Colon (tissue), 2 donors: ENCODE measurements at regions not wholly inside any gene's neighbourhood (a gene's known extent, or its start where the extent isn't known, plus 50 kb on each side); places are given as distances from the start of the nearest gene placed in this dataset.

ENCODE experiments used
- FAIRE-seq: peaks from 2 replicates; lab custom pipeline; 2012; peaks lifted over from hg19 to GRCh38; lab: Jason Lieb, UNC
- donor health status: control.
- donor health status: control.

DNA sequence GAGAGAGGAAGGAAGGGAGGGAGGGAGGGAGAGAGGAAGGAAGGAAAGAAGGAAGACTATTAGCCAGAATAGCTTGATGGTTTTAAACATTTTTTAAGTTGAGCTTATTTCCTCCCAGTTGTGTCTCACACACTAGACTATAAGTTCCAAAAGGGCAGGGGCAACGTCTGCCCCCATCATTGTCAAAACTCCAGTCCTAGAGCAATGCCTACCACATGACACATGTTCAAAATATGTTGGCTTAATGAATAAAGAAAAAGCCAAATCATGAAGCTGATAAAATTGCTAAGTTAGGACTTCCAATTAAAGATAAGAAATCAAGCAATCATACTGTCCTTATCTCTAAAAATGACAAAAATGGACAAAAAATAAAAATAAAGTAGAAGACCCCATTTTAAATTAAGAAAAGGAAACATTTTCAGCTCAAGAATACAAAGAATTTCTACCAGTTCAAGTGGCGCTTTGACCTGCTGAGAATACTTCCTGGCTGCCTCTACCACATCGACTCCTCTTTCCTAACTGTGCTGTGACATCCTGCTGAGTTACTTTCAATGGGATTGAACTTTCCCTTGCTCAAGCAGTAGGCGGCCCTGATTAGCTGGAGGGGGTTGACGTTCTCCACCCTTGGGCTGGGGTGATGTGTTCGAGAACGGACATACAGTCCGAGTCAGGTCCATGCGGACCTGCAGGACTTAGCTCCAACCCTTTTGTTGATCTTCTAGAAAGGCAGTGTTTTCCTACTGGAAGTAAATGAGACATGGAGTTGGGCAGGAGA, 283.9 kb upstream of the FOXQ1 start:
- FAIRE-seq: no peak

DNA sequence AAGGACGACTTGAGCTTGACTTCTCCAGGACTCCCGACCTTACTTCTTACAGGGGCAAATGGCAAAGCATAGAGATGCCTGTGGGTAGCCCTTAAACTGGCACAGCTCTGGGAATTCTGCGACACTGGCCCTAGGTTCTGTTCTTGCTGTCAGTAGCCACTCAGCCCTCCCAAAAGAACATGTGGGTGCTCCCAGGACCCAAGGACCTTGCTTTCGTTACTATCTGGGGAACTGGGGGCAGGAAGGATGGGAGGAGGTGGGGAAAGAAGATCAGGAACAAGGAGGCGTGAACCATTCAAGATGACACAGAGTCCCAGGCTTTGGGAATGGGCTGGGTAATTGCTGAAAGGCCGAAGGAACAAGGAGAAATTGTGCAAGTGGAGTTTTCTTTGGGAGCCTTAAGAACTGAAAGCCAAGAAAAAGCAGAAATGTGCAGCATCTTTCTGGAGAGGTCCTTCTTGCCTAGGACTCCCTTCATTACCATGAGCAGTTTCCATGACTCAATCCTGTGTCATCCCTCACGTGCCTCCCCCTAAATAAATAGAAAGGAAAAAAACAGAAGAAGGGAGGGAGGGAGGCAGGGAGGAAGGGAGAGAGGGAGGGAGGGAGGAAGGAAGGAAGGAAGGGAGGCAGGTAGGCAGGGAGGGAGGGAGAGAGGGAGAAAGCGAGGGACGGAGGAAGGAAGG, 284.6 kb upstream of the FOXQ1 start:
- FAIRE-seq: no peak

DNA sequence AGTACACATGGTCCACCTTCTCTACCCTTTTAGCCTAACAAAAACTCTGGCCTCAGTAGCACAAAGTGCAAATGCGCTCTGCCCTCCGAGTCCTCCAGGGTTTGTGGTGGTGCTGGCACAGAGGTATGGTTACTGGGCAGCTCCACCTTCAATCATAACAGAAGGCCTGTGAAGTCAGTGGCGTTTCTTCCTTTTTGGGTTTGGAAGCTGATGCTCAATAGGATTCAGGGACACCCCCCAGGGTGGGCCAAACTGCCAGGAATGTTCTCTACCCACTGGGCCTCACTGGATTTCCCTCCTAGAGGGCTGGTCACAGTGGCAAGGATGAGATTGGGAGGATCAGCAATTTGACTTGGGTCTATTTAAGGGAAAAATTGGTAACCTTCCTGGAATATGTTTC, 286.1 kb upstream of the FOXQ1 start:
- no peak for FAIRE-seq

DNA sequence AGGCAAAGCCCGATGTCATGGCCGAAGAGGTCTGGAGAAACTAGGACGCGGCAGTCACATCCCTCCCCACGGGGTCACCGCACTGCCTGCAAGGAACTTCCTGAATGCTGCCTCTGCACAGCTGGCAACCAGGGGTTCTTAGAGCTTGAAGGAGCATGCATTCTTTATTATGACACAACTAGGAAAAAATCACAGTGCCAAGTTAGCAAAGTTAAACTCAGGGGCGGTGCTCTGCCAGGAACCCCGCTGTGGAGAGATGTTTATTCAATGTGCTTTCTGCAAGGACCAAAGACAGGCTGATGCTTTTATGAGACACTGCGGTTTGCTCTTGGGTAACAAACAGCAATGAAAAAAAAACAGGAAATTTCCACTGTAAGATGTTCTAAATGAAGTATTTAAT, 287.3 kb upstream of the FOXQ1 start:
- no peak for FAIRE-seq

DNA sequence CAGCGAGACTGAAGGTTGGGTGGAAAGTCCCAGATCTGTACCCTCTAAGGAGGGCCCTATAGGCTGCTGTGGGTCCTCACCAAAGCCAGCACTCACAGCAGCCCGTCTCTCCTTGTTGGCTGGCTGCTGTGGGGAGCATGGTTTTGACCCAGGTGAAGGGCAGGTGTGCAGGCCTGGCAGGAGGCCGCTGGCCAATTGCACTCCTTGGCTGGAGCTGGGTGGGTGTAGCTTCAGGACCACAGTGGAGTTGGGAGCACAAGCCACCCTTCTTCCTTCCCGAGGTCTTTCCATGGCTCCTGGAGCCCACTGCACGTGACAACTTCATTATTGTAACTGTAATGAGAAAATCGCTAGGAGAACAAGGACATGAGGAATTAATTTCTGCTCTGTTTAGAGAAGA, 287.7 kb upstream of the FOXQ1 start:
- FAIRE-seq: no peak

DNA sequence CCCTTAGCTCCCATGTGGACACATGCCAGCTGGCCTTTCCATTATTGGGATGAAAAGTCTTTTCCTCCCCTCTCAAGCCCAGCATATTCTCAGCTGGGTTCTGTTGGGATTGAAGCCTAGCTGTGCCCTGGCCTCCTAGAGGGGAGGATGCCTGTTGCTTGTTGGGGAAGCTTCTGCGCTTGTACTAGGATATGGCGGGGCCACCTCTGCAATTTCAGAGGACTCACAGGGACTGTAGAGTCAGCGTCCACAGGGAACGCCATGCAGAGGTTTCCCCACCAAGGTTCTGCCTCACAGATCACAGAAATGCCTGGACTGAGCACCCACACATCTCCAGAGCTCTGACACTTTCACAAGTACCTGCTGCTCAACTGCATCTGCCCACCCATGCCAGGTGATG, 288.7 kb upstream of the FOXQ1 start:
- FAIRE-seq: no peak

DNA sequence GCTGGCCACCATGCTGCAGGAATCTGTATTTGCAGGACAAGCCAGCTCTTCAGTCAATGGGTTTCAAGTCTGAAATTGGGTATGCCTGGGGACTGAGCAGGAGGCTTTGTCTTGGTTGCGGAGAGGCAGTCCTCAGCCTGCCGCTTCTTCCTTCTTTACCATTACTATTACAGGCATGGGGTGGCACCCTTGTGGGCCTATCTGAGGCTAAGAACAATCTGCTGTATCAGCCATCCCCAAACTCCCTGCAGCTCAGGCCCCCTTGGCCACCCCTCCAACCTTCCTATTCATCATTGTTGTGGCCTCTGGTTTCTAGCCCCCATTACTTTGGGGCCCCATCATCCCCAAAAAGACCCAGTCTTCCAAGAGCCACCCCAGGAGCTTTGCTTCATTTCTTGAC, 289.2 kb upstream of the FOXQ1 start:
- FAIRE-seq: no peak

DNA sequence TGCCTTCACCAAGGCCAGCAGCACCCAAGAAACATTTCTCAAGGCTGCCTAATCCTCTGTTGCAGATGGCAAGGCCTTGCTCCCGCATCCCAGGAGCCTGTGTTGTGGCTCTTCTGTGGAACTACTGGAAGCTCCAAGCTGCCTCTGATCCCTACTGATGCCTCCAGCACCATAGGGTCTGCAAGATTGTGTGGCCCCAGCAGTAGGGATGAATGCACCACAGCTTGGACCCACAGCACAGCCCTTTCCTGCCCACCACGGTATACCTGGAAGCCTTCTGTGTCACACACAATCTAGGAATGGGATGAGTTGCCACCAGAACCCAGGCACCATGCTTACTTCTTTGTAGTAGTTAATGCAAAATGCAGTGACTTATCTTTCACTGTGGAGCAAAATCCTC, 291.1 kb upstream of the FOXQ1 start:
- no peak for FAIRE-seq

DNA sequence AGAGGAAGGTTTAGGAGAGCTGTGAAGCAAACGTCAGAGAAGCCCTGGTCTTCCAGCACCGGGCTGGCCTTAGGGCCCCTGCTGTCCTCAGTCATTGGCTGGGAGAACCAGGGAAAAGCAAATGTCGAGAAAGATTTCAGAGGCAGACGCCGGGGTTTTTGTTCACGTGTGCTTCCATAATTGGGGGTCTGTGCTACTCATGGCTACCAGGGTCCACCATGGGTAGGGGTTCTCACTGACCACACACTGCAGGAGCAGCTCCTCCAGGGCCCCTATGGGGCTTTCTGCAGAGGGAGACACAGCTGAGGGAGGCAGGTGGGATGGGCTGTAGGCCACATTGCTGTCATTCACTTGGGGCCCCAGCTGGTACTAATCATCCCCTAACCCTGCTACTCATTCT, 291.8 kb upstream of the FOXQ1 start:
- no peak for FAIRE-seq

DNA sequence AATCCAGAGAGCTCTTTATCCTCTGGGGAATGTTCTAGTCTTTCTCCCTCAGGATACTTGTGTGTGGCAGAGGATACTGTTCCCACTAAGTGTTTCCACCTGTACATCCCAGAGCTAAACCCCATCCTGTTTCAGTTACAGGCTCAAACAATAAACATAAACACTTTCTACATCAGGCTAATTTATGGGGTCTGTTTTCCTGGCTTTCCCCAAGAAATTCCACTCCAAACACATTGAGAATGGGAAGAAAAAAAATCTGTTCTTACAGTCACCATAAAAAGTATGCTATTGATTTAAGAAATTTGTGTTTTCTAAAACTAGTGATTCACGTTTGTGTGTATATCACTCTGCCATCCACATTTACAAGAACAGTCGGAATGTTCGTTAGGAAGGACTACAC, 293.9 kb upstream of the FOXQ1 start:
- no peak for FAIRE-seq

DNA sequence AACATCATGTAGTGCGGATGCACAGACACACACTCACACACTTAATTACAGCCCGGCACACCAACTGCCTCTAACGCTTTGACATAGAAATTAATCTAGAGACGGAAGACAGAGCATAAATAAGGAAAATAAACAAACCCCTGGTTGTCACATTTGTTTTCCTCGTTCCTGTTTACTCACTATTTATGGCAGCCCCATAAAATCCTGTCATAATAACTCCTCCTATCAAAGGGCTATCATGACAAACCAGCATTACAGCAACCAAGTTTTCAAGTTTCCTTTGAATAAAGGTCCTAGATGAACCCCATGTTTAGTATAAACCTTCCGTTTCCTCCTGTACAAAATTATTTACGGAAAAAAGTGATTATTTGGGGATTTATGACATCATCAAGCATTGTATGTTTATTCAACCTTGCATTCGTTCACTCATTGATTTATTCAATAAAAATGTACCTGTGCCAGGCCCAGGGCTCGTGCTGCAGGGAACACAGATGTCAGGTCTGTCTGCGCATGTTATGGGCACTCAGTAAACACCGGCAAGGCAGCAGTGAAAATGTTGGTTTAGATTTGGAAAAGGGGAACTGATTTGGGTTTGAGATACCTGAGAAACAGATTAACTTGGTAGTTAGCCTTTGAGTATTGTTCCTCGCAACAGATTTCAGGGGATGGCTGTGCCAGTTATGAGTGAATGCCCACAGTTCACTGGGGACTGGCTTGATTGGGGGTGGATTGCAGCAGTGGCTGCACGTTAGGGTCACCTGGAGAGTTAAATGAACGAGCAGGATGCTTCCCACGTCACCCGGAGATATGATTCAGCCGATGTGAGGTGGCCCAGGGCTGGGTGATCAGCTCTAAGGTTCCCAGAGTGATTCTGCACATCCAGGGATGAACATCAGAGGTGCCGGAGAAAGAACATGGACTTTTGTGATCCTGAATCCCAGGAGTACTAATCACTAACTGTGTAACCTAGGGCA, 295.3 kb upstream of the FOXQ1 start:
- FAIRE-seq: no peak

DNA sequence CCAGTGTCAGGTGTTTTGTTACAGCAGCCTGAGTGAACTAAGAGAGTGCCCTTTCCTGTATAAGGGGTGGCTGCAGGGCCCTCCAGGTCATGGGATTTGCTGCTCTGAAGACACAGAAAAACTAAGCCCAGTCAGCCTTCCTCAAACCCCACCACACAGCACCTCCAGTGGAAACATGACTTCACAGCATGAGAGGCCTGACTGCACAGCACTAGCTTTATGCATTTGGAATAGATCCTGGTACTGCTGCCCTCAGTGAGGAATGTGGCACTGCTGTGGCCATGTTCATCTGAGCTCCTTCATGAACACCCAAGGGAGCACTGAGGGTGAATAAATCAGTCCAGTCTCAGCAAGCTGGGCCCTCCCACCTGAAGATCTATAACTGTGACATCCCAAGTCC, 296.1 kb upstream of the FOXQ1 start:
- FAIRE-seq: no peak

DNA sequence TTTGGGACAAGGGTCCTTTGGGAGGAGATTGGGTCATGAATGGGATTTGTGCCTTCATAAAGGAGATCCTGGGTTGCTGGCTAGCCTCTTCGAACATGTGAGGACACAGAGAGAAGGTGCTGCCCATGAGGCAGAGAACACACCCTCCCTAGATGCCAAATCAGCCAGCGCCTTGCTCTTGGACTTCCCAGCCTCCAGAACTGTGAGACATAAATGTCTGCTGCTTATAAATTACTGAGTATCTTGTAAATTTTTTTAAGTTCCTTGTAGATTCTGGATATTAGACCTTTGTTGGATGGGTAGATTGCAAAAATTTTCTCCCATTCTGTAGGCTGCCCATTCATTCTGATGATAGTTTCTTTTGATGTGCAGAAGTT, 297.5 kb upstream of the FOXQ1 start:
- FAIRE-seq: no peak

DNA sequence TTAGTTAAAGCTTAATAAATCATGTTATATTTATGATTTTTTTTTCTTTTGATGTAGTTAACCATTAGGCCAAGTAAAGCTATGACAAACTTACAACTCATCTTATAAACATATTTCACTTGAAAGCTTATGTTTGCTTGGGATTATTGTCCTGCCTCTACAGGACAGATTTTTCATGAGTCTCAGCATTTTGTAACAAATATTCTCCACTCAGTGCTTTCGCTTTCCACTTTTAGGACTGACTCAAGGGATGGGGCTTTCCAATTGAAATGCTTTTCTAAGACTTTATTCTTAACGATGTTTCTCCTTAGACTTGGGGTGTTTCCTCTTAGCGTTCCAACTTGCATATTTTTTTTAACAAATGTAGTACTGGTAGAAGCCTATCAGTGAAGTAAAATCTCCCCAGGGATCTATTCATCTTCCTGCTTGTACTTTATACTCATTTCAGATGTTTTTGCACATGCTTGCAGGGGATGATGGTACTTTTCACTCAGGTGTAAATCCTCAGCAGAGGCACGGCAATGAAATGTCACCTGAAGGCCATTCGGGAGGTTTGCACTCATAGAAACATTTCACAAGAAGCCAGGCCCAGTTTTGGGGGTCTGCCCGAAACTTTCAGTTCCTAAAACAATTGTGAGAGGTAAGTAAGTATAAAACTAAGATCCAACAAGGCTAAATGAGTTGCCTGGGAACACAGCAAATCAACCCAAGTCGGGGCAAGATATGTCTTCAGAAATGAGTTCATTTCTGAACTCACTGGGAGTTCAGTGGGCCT, 298.1 kb upstream of the FOXQ1 start:
- no peak for FAIRE-seq

DNA sequence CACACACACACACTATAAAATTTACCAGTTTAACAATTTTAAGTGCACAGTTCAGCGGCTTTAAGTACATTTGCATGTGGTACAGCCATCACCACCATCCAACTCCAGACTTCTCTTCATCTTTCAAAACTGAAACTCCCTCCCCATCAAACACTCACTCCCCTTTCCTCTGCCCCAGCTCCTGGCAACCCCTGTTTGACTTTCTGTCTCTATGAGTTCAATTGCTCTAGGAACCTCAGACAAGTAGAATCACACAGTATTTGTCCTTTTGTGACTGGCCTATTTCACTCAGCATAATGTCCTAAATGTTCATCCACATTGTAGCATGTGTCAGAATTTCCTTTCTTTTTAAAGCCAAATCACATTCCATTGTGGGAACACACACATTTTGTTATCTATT, 302.8 kb upstream of the FOXQ1 start:
- FAIRE-seq: no peak

DNA sequence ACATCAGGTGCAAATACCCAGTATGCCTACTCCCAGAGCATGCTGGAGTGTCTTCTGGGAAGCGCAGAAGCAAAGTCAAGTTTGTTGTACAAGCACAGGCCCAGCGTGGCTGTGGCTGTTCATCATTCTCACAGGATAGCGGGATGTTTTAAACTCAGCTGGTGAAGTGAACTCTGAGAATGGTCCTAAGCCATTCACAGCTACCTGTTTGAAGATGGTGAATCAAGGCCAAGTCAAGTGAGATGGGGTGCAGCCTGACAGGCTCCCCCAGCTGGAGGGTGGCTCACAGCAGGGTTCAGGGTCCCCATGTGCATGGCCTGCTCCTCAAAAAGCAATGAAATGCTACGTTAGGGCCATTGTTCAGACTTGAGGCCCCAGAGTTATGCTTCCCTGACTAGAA, 304.7 kb upstream of the FOXQ1 start:
- FAIRE-seq: no peak

DNA sequence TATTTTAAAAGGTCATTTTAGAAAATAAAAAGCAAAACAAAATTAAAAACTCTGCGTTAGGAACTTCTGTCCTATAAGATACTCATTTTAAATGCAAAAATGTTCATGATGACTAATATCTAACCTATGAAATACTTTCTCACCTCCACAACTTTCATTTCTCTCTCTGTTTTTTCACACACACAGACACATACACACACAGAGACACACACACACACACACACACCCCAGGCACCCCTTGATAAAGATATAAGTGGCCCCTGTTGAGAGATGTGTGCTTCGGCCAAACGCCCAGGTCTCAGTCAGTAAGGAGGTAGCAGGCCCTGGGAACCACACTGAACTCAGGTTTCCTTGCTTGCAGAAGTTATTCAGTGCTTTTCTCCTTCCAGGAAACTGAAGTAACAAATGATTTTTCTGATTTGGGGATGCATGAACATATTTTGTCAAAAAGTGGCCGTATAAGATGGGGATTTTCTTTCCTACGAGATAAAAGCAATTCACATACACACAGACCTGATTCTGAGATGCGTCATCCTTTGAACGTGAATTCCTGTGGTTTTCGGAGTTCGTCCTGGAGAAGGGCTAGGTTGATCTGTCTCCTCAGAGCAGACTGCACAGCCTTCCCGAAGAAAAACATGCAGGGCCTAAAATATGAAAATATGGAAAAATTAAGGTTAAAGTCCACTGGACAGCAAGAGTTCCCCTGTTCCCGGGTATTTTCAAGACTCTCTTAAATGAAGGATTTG, 306.8 kb upstream of the FOXQ1 start:
- no peak for FAIRE-seq

DNA sequence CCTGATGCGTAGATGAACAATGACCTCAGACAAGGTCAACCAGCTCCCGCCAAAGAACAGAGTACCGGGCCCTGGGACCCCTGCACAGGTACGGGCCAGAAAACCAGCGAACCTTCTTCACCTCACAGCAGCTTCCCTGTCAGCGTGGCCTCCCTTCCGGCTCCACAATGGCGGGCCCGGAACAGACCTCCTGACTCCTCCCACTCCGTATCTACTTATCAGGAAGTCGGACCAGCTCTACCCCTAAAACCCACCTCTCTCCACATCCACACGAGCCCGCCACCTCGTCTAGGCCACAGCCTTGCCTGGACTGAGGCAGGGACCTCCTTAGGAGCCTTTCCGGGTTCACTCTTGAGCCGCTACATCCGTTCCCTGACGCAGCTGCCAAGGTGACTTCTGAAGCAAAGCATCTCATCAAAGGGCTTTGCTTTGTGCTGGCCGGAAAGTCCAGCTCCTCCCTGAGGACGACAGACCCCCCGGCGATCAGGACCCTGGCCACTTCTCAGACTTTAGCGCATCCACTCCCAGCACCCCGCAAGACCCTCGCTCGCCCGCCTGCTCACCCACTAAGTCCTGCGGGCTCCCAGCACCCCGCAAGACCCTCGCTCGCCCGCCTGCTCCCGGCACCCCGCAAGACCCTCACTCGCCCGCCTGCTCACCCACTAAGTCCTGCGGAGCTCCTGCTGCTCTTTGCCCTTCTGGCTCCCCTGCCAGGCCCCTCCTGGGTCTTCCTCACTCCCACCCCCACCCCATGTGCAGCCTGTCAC, 308.3 kb upstream of the FOXQ1 start:
- no peak for FAIRE-seq

DNA sequence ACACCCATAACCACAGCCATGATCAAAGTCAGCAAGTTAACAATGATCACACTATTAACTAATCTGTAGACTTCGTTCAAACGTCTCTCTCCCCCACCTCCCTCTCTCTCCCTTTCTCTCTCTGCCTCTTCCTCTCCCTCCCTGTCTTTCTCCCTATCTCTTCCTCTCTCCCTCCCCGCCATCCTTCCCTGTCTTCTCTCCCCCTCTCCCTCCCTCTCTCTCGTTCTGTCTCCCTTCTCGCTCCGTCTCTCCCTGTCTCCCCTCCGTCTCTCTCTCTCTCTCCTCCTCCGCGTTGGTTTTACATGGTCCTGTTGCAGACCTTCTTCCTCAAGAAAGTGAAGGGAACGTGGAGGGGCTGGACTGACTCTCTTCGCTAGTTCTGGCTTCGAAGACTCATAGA, 308.9 kb upstream of the FOXQ1 start:
- no peak for FAIRE-seq

DNA sequence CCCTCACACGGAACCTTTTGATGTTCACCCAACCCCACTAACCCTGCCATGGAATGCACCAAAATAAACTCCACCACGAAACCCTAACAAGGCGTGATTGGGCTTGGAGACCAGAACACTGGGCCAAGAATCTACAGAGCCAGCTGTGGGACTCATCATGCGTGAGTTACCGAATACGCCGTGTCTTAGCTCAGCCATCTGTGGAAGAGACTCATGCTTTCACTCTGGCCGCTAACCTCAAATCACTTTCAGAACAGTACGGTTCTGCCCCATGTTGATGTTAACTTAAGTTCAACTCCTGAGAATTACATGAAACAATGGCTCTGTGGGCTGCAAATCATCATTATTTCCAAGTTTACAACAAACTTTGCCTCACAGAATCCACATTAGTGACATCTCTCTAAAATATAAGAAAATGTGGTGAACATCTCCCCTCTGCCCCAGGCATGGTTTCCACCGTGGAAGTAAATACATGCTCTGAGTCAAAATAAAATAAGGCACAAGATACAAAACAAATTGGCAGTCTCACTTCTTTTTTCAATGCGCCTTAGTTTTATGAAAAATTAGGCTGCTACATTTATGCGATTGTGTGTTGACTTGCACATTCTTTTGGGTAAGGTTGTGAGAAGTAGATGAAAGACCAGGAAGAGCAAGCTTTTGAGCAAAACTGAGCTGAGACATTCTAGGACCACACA, 308.9 kb upstream of the EXOC2 start:
- no peak for FAIRE-seq
